SK-MEL-5 (cell line): ENCODE measurements at regions not wholly inside any gene's neighbourhood (a gene's known extent, or its start where the extent isn't known, plus 50 kb on each side); places are given as distances from the start of the nearest gene placed in this dataset.
A peak's percentile ranks its signal among the peaks of the same experiment; 100 is the strongest.

ENCODE experiments used
- DNase-seq: peaks from one replicate; pipeline ENCODE4 v3.0.0-alpha.2; 2016; ENCODE audit warnings: low read depth, low spot score
- in situ Hi-C: cut with HindIII; loops from 2 replicates; pipeline ENCODE4 v1.10.0; 2016; ENCODE audit warnings: low sequenced_read_pairs, high pct_unique_total_duplicates, low pct_unique_long_range_greater_than_20kb

DNA sequence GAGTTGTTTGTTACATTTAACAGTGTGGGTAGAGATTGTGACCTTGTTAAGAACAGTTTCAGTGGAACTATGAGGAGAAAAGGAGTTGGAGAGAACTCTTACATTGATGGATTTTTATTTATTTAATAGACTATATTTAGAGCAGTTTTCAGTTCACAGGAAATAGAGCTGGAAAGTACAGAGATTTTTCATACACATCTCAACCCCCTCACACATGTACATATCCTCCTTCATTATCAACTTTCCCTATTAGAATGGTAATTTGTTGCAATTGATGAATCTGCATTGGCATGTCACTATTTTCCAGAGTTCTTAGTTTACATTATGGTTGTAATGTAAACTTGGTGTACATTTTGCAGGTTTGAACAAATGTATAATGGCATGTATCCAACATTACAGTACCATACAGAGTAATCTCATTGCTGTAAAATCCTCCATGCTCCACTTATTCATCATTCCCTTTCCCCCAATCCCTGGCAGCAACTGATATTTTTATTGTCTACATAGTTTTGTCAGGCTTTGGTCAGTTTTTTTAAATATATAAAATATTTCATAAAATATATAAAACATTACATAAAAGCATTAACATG lies 756.6 kb upstream of the DPPA4 start:
- in situ Hi-C loops: no loop called here

DNA sequence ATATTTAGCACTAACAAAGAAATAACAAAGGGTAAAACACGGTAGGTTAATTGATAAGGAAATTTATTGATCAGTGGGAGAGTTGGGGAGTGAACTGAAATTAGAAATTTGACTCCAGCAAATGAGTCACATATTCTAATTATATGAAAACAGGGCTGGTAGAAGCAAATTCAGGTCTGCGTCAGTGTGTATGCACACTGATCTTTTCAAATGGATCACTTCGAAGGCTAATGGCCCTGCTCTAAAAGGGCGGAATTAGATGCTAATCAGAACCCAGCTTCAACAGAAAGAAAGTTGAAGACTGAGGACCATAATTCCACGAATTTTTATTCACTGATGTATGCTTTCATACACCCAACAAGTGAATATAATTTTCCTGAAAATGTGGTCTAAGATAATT lies 762.4 kb upstream of the DPPA4 start:
- in situ Hi-C loops: no loop called here
- DNase-seq: no peak

More for the DNA sequence above, 756.6 kb upstream of the DPPA4 start:
- DNase-seq: no peak

DNA sequence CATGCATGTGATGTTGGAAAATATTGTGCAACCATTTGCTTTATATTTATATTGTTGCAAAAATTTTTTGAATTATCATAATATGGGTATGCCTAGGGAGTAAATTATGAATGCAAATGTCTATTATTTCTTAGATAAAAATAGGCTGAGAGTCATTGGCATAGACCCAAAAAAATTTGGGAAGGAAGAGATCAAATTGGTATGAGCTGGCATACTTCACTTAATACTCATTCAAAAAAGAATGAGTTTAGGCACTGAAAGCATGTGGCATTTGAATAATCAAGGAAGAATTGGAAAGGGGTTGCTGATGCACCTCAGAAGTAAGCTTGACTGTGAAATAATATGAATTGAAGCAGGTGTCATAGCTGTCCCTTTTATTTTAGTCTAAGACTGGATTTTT lies 764.0 kb upstream of the DPPA4 start:
- in situ Hi-C loops: no loop called here
- DNase-seq: no peak

DNA sequence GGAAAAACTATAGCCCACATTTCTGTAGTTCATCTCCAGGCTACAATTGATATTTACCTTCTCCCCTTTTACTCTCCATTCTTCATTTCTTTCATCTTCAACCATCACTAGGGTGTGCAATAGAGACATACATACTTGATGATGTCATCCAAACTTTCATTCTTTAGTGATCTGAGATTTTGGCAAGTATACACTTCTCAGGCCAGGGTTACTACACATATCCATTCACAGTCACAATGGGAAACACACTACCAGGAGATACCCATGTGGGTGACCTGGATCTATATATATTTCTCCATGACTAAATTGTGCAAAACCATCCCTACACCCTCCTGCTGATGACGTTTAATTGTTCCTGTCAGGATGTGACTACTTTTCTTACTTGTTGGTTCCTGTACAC lies 769.5 kb upstream of the DPPA4 start:
- in situ Hi-C loops: no loop called here
- DNase-seq: no peak

DNA sequence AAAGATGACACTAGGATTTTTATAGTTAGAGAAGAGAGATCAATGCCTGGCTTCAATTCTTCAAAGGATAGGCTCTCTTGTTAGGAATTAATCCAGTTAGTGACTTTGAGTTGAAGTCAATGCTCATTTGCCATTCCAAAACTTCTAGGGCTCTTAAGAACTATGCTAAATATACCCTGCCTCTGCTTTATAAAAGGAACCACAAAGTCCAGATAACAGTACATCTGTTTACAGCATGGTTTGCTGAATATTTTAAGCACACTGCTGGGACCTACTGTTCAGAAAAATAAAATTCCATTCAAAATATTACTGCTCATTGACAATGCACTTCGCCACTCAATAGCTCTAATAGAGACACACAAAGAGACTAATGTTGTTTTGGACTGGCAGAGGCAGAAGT lies 786.6 kb upstream of the DPPA4 start:
- DNase-seq: no peak
- in situ Hi-C loops: no loop called here

DNA sequence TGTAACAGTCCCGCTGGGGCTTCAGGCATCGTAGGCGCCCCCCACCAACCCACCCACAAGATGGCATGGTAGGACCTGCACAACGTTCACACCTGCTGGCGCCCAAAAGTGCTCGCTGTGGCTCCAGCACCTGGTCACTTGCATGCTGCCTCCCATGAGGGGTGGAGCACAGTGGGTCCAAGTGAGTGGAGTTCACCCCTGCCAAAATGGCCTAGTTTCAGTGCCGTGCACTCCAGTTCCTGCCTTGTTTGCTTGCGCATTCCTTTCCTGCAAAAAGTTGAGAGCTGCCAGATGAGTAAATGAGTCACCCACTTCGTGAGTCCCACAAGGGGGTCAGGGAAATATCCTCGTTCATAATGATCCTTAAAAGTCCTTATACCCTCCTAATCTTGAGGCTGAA lies 788.7 kb upstream of the DPPA4 start:
- in situ Hi-C loops: no loop called here
- no peak for DNase-seq

DNA sequence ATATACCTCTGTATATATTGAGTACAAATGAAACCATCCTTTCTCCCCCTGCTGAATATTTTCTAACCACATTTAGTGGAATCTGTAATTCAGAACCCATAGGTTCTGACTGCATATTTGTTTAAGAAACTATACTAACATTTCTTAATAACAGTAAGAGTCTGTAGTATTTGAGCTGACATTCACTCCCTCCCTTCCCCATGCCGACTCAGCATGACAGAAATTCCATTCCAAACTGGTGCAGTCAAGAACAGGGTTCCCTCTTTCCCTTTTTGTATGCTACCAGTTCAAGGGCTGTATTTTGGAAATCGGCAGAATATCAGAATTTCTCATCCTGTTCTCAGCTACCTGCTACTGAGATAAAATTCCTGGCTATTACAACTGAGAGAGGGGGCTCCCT lies 796.6 kb upstream of the DPPA4 start:
- DNase-seq: no peak
- in situ Hi-C loops: no loop called here

DNA sequence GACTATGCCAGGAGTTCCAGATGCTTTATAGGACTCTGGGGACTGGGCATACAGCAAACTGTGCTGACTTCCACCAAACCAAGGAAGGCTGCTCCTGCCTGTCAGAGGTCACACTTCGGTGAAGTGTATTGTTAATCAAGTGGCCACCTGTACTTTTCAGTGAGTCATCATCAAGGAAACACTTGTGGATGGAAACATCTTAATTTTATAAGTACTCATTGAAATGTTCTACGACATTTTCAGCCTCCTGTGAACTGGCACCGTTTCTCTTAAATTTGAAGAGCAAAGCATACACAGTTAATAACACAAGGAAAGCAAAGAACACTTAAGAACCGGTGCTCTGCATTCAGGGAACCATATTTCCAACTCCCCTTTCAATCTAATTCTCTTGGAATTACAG lies 801.7 kb upstream of the DPPA4 start:
- in situ Hi-C loops: no loop called here
- no peak for DNase-seq

DNA sequence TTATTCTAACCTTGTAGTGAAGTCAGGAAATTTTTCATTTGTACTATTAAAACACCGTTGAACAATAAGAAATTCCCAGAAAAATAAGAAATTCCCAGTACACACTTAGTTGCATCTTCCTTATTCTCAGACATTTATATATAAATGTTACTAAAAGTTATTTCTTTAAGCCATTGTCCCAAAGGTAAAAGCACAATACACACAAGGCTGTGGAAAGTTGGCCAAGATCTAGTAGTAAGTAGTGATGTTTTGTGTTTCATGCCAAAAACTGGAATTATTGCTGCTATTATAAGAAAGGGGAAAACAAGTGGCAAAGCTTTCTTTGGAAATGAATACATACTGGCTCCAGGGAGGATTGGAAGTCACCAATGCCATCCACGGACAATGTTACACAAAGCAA lies 802.5 kb upstream of the DPPA4 start:
- DNase-seq: no peak
- in situ Hi-C loops: no loop called here

DNA sequence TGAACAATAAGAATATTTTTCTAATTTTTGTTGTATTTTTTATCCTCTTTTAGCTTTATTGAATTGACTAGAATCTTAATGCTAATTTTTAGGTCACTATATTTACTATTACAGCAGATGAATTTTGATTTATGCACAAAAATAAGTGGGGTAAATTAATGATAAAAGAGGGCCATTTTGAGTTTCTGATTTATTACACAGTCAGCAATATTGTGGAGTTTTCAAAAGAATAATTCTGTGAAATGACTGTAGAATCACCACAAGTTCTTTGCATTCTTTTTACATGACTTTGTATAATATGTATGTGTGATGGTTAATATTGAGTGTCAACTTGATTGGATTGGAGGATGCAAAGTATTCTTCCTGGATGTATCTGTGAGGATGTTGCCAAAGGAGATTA lies 812.4 kb upstream of the DPPA4 start:
- in situ Hi-C loops: no loop called here
- DNase-seq: no peak

DNA sequence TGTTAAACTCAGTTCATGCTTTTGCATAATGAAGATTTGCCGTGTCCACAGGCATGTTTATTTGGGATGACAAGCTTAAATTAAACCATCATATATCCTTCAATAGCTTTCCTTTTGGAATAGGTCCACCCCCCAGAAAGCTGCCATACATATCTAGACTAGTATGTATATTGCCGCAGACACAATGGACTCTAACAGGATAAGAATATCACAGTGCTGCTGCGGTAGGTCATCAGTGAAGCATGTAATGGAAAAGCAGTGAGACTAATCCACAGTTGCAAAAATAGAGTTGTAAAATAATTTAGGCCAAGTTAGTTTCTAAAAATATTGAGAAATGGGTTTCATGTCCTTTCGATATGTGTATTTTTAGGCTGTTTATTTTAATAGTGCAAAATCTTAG lies 819.9 kb upstream of the DPPA4 start:
- no peak for DNase-seq
- in situ Hi-C loops: no loop called here

DNA sequence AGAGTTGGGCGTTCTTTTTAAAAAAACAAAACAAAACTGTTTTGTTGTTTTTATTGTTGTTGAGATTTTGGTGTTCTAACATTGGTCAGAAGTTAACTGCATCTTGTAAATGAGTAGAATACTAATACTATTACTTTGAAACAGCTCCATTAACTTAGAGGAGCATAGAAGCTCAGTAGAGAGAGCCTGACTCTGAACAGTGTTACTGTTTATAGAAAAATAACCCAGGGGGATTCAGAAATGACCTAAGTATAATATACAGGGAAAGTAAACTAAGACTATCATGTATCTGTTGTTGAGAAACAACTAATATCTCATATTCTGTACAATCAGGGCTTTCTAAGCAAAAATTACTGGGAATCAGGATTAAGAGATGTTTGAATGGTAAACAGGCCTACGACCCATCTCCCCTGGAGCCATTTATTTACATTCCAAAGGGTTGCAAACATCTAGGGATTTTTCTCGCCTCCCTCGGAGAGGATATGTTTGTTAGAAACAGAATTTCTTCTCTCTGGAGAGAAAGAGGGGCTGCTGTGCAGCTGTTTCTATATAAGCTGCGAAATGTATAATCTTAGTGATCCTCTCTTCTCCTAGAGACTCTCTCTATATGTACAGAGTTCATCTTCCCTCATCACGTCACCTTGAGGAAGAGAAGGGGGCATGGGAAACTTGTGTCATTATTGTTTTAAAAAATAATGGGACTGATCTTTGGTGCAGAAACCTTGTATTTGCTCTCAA lies 827.5 kb upstream of the DPPA4 start:
- in situ Hi-C loops: no loop called here
- no peak for DNase-seq

DNA sequence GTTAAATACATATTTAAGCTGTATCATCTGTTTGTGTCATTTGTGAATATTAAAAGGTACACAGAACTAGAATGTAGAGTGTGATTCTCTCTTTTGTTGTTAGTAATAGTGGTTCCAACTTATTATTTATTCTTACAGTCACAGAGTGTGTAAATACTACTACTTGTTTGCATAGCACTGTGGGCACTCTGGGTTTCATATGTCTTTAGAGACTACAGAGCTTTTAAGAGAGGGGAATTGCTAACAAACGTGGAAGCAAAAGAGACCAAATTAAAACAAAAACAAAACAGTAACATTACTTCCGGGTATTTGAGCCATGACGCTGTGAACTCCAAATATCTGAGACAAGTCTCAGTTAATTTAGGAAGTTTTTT lies 828.0 kb upstream of the DPPA4 start:
- no peak for DNase-seq
- in situ Hi-C loops: no loop called here

DNA sequence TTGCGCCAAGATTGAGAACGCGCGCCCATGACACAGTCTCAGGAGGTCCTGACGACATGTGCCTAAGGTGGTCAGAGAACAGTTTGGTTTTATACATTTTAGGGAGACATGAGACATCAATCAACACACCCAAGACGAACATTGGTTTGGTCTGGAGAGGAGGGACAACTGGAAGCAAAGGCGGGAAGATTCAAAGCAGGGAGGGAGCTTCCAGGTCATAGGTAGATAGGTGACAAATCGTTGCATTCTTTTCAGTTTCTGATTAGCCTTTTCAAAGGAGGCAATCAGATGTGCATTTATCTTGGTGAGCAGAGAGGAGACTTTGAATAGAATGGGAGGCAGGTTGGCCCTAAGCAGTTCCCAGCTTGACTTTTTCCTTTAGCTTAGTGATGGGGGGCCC lies 828.4 kb upstream of the DPPA4 start:
- in situ Hi-C loops: no loop called here
- DNase-seq: no peak

DNA sequence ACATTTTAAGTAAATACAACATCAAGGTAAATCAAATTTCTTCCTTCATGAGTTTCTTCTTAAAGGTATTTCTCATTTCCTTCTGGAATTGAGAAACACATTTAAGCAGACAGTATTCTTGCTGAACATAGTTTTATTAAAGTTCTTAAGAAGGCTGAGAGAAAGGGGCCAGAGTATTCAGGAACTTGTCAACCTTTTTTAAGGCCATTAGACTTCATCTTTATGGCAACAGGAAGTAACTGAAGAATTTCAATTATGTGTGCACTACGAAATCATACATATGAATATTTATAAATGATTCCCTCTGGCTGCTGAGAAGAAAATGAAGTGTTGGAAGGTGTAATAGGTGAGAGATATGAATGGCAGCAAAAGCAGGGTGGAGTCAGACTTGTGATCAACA lies 829.4 kb upstream of the DPPA4 start:
- no peak for DNase-seq
- in situ Hi-C loops: no loop called here

DNA sequence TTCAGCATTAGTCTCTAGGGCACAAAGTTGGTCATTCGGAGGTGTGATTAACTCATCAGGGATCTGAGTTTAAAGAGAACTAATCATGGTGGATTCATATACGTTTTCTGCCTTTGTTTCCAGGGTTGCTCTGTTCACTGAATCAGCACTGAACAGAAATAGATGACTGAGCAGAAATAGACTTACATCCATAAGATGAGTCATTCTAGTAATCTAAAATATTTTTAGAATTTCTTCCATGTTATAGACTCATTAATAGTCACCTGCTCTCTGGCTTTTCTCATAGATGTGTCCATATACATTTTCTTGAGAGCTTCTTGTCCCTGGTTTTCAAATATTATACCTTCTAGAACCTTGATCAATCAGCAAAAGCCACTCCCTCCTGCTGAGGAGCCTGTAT lies 837.6 kb upstream of the DPPA4 start:
- in situ Hi-C loops: no loop called here
- DNase-seq: no peak

DNA sequence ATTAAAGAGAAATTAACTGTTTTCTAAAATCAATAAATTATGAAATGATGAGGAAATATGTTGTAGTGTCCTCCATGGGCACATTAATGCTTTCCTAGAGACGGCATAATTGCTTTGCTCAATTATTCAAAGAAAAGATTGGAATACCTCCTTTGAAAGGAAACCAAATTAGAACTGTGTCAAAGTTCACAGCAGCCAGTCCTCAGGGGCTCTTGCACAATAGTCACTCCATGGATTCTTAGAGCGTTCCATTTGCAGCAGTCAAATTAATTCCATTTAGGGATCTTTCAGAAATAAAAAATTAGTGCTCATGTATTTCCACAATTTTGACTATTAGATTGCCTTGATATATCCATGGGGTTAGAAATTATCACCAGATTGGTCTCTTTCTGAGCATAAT lies 841.6 kb upstream of the DPPA4 start:
- in situ Hi-C loops: no loop called here
- DNase-seq: no peak

DNA sequence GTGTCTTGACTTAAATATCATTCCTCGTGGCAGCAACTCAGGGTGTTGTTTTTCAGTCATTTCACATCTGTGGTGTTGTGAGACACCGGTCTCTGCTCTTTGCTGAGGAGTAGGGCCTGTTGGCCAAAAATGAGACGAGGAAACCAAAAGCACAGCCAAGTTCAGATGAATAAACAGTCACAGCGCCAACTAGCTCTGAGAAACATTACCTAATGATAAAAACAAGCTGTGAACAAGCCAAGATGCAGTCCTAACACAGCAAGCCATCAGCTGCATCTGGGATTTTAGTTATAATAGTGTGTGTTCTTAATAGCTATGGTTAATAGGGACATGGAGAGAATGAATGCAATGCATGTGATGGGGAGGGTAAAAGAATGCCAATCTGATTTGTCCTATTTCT lies 843.4 kb upstream of the DPPA4 start:
- in situ Hi-C loops: no loop called here
- peak; percentile 28 for DNase-seq

DNA sequence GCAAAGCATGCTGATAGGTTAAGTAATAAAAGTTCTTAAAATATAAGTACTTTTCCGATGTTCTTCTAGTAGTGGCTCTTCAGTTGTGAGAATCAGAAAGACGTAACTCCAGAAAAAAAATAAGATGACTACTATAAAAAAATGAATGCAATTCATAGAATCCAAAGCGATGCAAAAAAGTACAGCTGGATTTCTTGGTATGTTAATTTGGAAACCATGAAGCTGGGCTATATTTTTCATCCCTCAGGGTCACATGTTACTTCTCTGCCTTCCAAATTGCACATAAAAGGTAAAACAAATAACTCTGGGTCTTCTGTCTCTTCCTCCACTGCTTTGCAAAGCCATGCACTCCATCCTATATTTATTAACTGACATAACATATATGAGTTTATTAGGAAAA lies 843.9 kb upstream of the DPPA4 start:
- DNase-seq: no peak
- in situ Hi-C loops: no loop called here

DNA sequence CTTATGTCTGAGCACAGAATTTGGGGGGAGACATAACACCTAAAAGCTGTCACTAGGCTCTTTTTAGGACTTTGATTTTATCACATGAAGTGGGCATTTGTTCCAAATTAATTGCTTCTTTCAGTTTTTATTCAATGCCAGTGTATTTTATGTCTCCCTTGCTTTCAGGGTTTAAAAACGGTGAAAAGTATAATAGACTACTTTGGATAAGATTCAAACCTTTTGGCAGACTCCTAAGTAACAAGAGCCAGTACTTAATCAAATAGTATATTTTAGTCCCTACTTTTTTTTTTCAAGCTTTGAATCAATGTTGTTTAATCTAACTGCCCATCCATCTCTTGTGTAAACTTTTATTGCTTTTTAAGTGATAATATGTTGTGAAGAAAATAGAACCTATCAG lies 847.2 kb upstream of the DPPA4 start:
- in situ Hi-C loops: no loop called here
- no peak for DNase-seq
